ENCODE measurements at regions not wholly inside any gene's neighbourhood (a gene's known extent, or its start where the extent isn't known, plus 50 kb on each side); places are given as distances from the start of the nearest gene placed in this dataset.
"Not testable (repeated sequence)": the region's sequence is repeated elsewhere in the genome, so short reads cannot be mapped to it uniquely, and the experiment has no call there.

- no peak for DNase-seq
Observed at GRCh38 chr4:167842487-167842886, 249.8 kb upstream of the ANXA10 start.

DNA sequence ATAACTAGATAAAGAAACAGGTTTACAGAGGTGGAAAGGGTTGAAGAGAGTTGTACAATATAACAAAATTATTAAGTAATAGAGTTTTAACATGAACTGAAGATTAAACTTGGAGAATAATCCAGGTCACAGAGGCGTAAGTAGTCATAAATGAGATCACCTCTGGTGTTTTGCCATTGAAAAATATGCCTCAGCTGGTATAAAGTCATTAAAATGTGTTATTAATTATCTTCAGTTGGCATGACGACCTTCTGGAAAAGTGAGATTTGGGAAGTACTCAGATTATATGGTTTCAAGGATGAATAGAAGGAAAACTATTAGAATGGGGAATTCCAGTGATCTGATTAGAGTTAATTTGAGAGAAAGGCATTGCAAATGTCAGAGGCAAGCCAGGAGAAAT, 237.5 kb upstream of the ANXA10 start:
- DNase-seq: no peak

- not testable (repeated sequence) for DNase-seq
Observed at GRCh38 chr4:167858127-167858526, 234.2 kb upstream of the ANXA10 start.

GRCh38 chr4:167867191-167867590, 225.1 kb upstream of the ANXA10 start:
- no peak for DNase-seq

- no peak for DNase-seq
Observed at GRCh38 chr4:167868163-167868562, 224.2 kb upstream of the ANXA10 start.

DNA sequence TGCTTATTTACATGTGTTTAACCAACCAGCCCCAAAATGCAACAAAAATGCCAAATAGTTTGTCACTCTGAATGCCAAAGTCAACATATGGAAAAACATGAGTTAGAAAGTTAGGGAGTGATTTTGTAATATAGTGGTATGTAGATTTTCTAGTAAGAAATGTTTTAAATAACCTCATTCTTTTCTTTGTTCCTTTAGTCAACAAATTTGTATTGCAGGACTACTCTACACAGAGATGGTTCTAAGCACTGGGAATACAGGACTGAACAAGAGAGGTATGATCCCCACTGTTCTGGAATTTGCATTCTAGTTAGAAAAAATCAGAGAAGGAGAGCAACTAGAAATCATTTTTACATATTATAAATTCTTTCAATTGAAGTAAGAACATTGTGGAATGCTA, 218.8 kb upstream of the ANXA10 start:
- DNase-seq: no peak

DNA sequence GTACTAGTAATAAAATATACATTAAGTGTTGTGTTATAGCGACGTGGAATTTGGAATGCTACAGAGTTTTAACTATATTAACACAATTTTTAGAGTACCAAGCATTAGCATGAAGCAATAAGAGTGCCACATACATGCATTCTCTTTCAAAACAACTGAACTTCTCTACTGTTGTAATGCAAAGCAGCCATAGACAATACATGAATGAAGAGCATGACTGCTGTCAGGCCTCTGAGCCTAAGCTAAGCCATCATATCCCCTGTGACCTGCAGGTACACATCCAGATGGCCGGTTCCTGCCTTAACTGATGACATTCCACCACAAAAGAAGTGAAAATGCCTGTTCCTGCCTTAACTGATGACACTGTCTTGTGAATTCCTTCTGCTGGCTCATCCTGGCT, 216.2 kb upstream of the ANXA10 start:
- DNase-seq: not testable (repeated sequence)

- DNase-seq: not testable (repeated sequence)
Observed at GRCh38 chr4:167877826-167878225, 214.5 kb upstream of the ANXA10 start.

GRCh38 chr4:167883266-167883665, 209.1 kb upstream of the ANXA10 start:
- DNase-seq: no peak

GRCh38 chr4:167885071-167885470, 207.3 kb upstream of the ANXA10 start:
- DNase-seq: no peak

DNA sequence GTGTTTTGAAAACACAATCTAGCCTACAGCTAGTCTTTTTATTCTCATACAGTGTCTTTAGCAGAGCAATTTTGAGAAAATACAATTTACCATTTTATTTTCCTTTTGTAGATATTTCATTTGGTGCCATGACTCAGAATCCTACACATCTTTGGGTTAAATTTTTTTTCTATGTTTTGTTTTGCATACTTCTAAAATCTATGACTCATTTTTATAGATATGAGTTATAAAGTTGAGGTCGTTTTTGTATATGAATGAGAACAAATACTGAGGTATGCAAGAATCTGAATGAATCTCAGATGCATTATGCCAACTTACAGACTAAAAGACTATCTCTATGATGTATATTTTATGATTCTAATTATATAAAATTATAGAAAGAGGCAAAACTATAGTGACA, 206.5 kb upstream of the ANXA10 start:
- DNase-seq: no peak

- DNase-seq: no peak
Observed at GRCh38 chr4:167887726-167888125, 204.6 kb upstream of the ANXA10 start.

- DNase-seq: no peak
Observed at GRCh38 chr4:167890226-167890625, 202.1 kb upstream of the ANXA10 start.

GRCh38 chr4:167893531-167893930, 198.8 kb upstream of the ANXA10 start:
- DNase-seq: no peak

DNA sequence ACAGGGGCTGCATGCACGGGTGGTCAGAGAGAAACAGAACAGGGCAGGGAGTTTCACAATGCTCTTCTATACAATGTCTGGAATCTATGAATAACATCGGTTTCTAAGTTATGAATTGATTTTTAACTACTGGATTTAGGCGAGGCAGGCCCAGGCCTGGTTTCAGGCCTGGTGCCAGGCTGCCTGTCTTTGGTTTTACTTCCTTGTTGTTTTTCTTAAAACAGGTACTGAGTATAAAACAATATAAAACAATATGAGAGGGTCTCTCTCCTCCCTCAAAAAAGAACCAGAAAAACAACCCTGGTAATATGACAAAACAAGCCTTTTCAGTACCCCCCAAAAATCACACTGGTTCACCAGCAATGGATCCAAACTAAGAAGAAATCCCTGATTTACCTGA, 196.1 kb upstream of the ANXA10 start:
- not testable (repeated sequence) for DNase-seq

GRCh38 chr4:167897116-167897515, 195.2 kb upstream of the ANXA10 start:
- peak; percentile 90 for DNase-seq

DNA sequence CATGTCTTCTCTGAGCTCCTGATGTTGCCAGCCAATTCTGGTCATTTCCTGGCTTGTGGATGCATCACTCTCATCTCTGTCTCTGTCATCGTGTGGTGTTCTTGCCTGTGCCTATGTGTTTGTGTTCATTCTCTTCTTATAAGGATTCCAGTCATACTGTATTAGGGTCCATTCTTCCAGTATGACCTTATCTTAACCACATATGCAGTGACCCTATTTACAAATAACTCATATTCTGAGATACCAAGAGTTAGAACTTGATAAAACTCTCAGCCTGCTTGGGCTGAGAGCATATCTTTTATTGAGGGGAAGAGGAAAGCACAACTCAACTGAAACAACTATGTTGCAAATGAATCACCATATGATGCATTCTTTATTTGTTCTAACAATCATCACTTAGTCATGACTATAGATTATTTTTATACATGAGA, 189.0 kb upstream of the ANXA10 start:
- DNase-seq: peak; percentile 40

DNA sequence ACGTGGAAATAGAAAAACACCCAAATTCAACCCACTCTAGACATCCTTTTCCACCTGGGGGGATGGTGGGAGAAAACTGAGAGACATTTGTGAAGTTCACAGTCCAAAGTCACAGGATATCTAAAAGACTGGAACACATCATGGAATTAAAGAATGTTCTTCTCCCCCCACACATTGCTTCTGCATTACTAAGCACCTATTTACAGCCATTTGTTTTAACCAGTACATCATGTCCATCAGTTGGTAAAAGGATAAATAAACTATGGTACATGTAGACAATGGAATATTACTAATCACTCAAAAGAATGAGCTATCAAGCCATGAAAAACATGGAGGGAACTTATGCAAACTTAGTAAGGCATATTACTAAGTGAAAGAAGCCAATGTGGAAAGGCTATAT, 185.5 kb upstream of the ANXA10 start:
- no peak for DNase-seq

GRCh38 chr4:167908816-167909215, 183.5 kb upstream of the ANXA10 start:
- no peak for DNase-seq

- not testable (repeated sequence) for DNase-seq
Observed at GRCh38 chr4:167912535-167912934, 179.8 kb upstream of the ANXA10 start.

GRCh38 chr4:167918077-167918476, 174.3 kb upstream of the ANXA10 start:
- no peak for DNase-seq

- no peak for DNase-seq
Observed at GRCh38 chr4:167930166-167930565, 162.2 kb upstream of the ANXA10 start.

DNA sequence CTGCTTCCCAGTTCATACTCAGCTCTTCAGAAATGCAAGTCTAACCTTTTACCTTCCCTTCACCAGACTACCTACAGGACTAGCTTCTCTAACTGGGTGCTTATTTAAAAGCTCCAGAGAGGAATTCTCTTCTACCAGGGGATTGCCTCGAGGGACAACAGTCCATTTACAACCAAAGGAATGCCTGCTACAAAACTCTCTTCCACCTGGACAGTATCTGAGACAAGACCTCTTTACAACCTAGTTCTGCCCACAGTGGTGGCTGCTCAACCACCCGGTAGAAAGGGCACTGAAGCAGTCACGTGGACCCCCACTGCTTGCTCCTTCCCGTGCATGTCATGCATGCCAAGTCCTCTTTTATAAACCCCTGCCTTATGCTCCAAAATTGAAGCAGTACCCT, 158.1 kb upstream of the ANXA10 start:
- no peak for DNase-seq

DNA sequence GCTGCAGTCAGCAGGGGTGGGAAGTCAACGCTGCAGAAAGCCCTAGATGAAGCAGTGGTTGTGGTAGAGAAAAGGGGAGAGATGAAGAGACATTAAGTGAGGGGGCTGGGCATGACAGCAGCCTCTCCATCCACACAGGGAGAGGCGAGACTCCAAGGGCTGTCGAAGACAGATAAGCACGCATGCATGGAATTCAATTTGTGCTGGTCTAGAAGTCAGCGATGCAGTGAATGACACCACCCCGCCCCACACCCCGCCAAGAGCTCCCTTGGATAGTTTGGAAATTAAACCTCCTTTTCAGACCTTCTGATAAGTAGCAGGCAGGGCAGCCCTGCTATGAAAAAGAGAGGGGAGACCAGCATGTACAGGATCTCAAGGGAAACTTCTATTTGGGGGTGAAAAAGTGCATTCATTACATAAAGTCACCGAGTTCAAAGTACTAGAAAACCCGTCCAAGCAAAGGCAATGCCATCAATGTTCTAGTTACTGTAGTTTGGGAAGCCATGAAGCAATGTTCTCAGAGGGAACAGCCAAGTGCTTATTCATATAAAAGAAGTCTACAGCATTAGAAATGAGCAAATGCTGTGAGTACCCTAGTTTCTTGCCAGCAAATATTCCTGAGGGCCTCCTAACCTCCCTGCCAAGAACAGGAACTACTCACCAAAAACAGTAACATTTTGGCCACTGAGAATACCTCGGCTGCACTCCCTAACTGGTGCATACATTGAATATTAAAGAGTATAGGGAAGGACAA, 152.3 kb upstream of the ANXA10 start:
- DNase-seq: no peak
